SK-N-MC (cell line): ENCODE measurements at regions not wholly inside any gene's neighbourhood (a gene's known extent, or its start where the extent isn't known, plus 50 kb on each side); places are given as distances from the start of the nearest gene placed in this dataset.

Experiments
- EZH2 ChIP-seq: fragments of 200-600 bp; sonication (generic); IDR thresholded peaks from one replicate; pipeline ENCODE4 v1.6.1; 2017; ENCODE audit warnings: antibody characterized with exemption
- FOXP2 ChIP-seq: optimal IDR thresholded peaks from 2 replicates; pipeline ENCODE3; 2011; ENCODE audit warnings: mild to moderate bottlenecking, moderate library complexity; ENCODE audit not compliant: insufficient read depth; ENCODE audit errors: extremely low read length, control extremely low read depth
- POLR2AphosphoS5 ChIP-seq: IDR thresholded peaks from 2 replicates; pipeline ENCODE4 v1.6.1; 2012; ENCODE audit warnings: mild to moderate bottlenecking, low read depth, low read length, borderline replicate concordance

DNA sequence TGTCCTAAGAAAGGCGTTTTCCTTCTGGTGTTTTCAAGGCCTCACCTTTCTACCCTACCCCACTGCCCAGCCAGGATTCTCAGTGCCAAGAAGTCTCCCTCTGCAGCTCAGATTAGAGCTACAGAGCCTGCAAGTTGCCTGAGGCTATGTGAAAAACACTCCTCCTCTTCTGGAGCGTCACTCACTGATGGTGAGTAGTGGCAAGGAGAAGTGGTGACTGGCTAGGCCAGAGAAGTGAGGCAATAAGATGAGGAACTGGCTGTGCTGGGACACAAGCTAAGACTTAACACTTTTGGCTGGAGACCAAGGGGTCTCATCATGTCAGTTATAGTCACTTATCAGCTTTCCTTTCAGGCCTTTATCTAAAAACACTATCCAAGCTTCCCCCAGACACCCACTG is 86.7 kb upstream of the PRKAR2B start:
- TF ChIP-seq EZH2 (no peak), POLR2AphosphoS5 (no peak), FOXP2 (no peak)
